Superior temporal gyrus (tissue), 1 donor: ENCODE measurements at regions not wholly inside any gene's neighbourhood (a gene's known extent, or its start where the extent isn't known, plus 50 kb on each side); places are given as distances from the start of the nearest gene placed in this dataset.
"Not testable (repeated sequence)": the region's sequence is repeated elsewhere in the genome, so short reads cannot be mapped to it uniquely, and the experiment has no call there.

Source experiments
- DNase-seq: peaks from one replicate; pipeline ENCODE4 v3.0.0-alpha.2; 2016; ENCODE audit errors: extremely low spot score

- DNase-seq, result no peak
These were observed 161.5 kb downstream of the NRIP1 start for GRCh38 chr21:14903172-14903865.

- no peak for DNase-seq
These were observed 163.3 kb downstream of the NRIP1 start for GRCh38 chr21:14901482-14901958.

GRCh38 chr21:14900611-14901010, 164.2 kb downstream of the NRIP1 start:
- no peak for DNase-seq

GRCh38 chr21:14900058-14900457, 164.7 kb downstream of the NRIP1 start:
- DNase-seq, result no peak

- DNase-seq, result no peak
These were observed 169.0 kb downstream of the NRIP1 start for GRCh38 chr21:14895792-14896191.

- DNase-seq, result no peak
These were observed 174.7 kb downstream of the NRIP1 start for GRCh38 chr21:14890141-14890540.

GRCh38 chr21:14889080-14889810, 175.6 kb downstream of the NRIP1 start:
- DNase-seq, result no peak

GRCh38 chr21:14888202-14888601, 176.6 kb downstream of the NRIP1 start:
- DNase-seq, result no peak

GRCh38 chr21:14886001-14886400, 178.8 kb downstream of the NRIP1 start:
- DNase-seq, result no peak

- no peak for DNase-seq
These were observed 181.4 kb downstream of the NRIP1 start for GRCh38 chr21:14883351-14883750.

GRCh38 chr21:14882545-14882944, 182.3 kb downstream of the NRIP1 start:
- not testable (repeated sequence) for DNase-seq

GRCh38 chr21:14881863-14882499, 182.8 kb downstream of the NRIP1 start:
- DNase-seq, result no peak

- no peak for DNase-seq
These were observed 183.9 kb downstream of the NRIP1 start for GRCh38 chr21:14880922-14881321.

GRCh38 chr21:14879458-14879857, 185.3 kb downstream of the NRIP1 start:
- no peak for DNase-seq

GRCh38 chr21:14878971-14879370, 185.8 kb downstream of the NRIP1 start:
- DNase-seq, result no peak

GRCh38 chr21:14877581-14878228, 187.1 kb downstream of the NRIP1 start:
- DNase-seq, result no peak

GRCh38 chr21:14876524-14876840, 188.3 kb downstream of the NRIP1 start:
- no peak for DNase-seq

GRCh38 chr21:14875704-14876523, 188.9 kb downstream of the NRIP1 start:
- DNase-seq, result no peak

GRCh38 chr21:14875186-14875585, 189.6 kb downstream of the NRIP1 start:
- no peak for DNase-seq

- DNase-seq, result no peak
These were observed 190.4 kb downstream of the NRIP1 start for GRCh38 chr21:14874379-14874778.

- no peak for DNase-seq
These were observed 192.9 kb downstream of the NRIP1 start for GRCh38 chr21:14871861-14872260.

- DNase-seq, result no peak
These were observed 194.0 kb downstream of the NRIP1 start for GRCh38 chr21:14870853-14871149.
